GM23248 (cell line): ENCODE measurements at regions not wholly inside any gene's neighbourhood (a gene's known extent, or its start where the extent isn't known, plus 50 kb on each side); places are given as distances from the start of the nearest gene placed in this dataset.

Source experiments
- DNase-seq: peaks from one replicate; pipeline ENCODE4 v3.0.0-alpha.2; 2015
- H2AFZ ChIP-seq: fragments of 200-600 bp; sonication (generic); 2 replicates; pipeline ENCODE4 v1.6.1; 2016; ENCODE audit warnings: antibody characterized with exemption
- H3F3A ChIP-seq: fragments of 200-600 bp; sonication (generic); 2 replicates; pipeline ENCODE4 v1.6.1; 2016; ENCODE audit warnings: mild to moderate bottlenecking, antibody characterized with exemption, mixed run types; ENCODE audit not compliant: insufficient read depth
- H3K27ac ChIP-seq: fragments of 200-600 bp; sonication (generic); 2 replicates; pipeline ENCODE4 v1.5.1; 2016; ENCODE audit warnings: mild to moderate bottlenecking
- H3K27me3 ChIP-seq: fragments of 200-600 bp; sonication (generic); replicated peaks from 2 replicates; pipeline ENCODE4 v1.6.1; 2016; ENCODE audit warnings: mild to moderate bottlenecking; ENCODE audit not compliant: insufficient read depth
- H3K36me3 ChIP-seq: fragments of 200-600 bp; sonication (generic); 2 replicates; pipeline ENCODE4 v1.6.1; 2016; ENCODE audit warnings: low read depth, mild to moderate bottlenecking
- H3K4me1 ChIP-seq: fragments of 200-600 bp; sonication (generic); 2 replicates; pipeline ENCODE4 v1.6.1; 2016; ENCODE audit warnings: mild to moderate bottlenecking; ENCODE audit not compliant: insufficient read depth
- H3K4me2 ChIP-seq: fragments of 200-600 bp; sonication (generic); one replicate; pipeline ENCODE4 v1.6.1; 2016; ENCODE audit warnings: mild to moderate bottlenecking; ENCODE audit not compliant: unreplicated experiment
- H3K4me3 ChIP-seq: fragments of 200-600 bp; sonication (generic); 2 replicates; pipeline ENCODE4 v1.5.1; 2016; ENCODE audit warnings: mild to moderate bottlenecking
- H3K79me2 ChIP-seq: fragments of 200-600 bp; sonication (generic); 2 replicates; pipeline ENCODE4 v1.6.1; 2016; ENCODE audit warnings: mild to moderate bottlenecking; ENCODE audit not compliant: insufficient read depth
- H3K9ac ChIP-seq: fragments of 200-600 bp; sonication (generic); 2 replicates; pipeline ENCODE4 v1.6.1; 2016; ENCODE audit warnings: mild to moderate bottlenecking
- H3K9me2 ChIP-seq: fragments of 200-600 bp; sonication (generic); 2 replicates; pipeline ENCODE4 v1.6.1; 2016; ENCODE audit warnings: mixed run types, mild to moderate bottlenecking, moderate library complexity; ENCODE audit not compliant: insufficient read depth
- H3K9me3 ChIP-seq: fragments of 200-600 bp; sonication (generic); one replicate; pipeline ENCODE4 v1.6.1; 2017; ENCODE audit warnings: low read depth
- H4K20me1 ChIP-seq: fragments of 200-600 bp; sonication (generic); 2 replicates; pipeline ENCODE4 v1.6.0; 2016; ENCODE audit not compliant: insufficient read depth
- EZH2 ChIP-seq: fragments of 200-600 bp; sonication (generic); IDR thresholded peaks from 2 replicates; pipeline ENCODE4 v1.6.1; 2018; ENCODE audit warnings: antibody characterized with exemption, mild to moderate bottlenecking; ENCODE audit not compliant: insufficient read depth, poor library complexity, severe bottlenecking
- EZH2phosphoT487 ChIP-seq: fragments of 200-600 bp; sonication (generic); IDR thresholded peaks from 2 replicates; pipeline ENCODE4 v1.6.1; 2018; ENCODE audit warnings: antibody characterized with exemption, moderate library complexity, mild to moderate bottlenecking, low read depth; ENCODE audit not compliant: insufficient read depth
- WGBS, 2 experiments: methylation state at CpG; one replicate each; pipeline ENCODE4 v1.1.6; 2015 to 2017; ENCODE audit warnings: low lambda C conversion rate in 2 of 2, low coverage in 1 of 2; ENCODE audit errors: missing lambda C conversion rate in 2 of 2; 5-methylcytosine and 5-hydroxymethylcytosine counted together
- in situ Hi-C: fragments of 300-500 bp; cut with MboI; formaldehyde crosslinking; loops from 2 replicates; pipeline ENCODE4 v1.15.0; 2020

DNA sequence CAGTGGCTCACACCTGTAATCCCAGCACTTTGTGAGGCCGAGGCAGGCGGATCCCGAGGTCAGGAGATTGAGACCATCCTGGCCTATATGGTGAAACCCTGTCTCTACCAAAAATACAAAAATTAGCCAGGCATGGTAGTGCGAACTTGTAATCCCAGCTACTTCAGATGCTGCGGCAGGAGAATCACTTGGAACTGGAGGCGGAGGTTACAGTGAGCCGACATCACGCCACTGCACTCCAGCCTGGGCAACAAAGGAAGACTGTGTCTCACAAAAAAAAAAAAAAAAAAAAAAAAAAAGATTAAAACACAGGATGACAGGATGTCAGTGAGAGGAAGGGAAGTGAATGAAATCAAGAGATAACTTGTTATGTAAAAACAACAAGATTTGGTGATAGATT, 1158.5 kb downstream of the PCDH9 start:
- no peak overlapping the region for H3K4me3 ChIP-seq
- H3K9ac ChIP-seq: no peak overlapping the region
- H3K79me2 ChIP-seq: no peaks in the 10 kb centered on the region

DNA sequence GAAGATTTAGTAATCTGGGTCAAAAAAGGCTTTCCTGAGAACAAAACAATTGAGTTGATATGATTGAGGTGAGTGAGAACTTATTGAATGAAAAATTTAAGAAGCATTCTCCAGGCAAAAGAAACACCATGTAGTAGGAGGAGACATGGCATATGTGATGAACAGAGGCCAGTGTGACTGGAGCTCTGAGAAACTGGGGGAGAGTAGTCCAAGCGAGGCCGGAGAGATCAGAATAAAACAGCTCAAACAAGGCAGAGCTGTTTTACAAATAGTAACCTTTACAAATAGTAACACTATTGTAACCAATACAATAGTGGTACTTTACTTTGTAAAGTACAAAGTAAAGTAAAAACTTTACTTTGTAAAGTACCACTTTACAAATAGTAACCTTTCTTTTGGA, 1159.1 kb downstream of the PCDH9 start:
- no peak overlapping the region for H3K9ac ChIP-seq
- no peaks in the 10 kb centered on the region for H3K27me3 ChIP-seq
- H3K27ac ChIP-seq: no peak overlapping the region
- no peaks in the 10 kb centered on the region for H4K20me1 ChIP-seq
- H3K36me3 ChIP-seq: no peaks in the 10 kb centered on the region
- no peaks in the 10 kb centered on the region for H3F3A ChIP-seq
- H3K4me1 ChIP-seq: no peaks in the 10 kb centered on the region
- no peak overlapping the region for H2AFZ ChIP-seq
- no peaks in the 10 kb centered on the region for H3K9me2 ChIP-seq
- TF ChIP-seq EZH2phosphoT487 (no peak), EZH2 (no peak)
- no peak overlapping the region for H3K4me2 ChIP-seq
- WGBS, 2 experiments: 29 to 33% methylated on average over 2 of the region's 2 CpGs
- in situ Hi-C loops: no loop called here
- no peak for DNase-seq
- H3K4me3 ChIP-seq: no peak overlapping the region
- H3K79me2 ChIP-seq: no peaks in the 10 kb centered on the region
- H3K9me3 ChIP-seq: no peaks in the 10 kb centered on the region

More for the DNA sequence above, 1158.5 kb downstream of the PCDH9 start:
- Histone ChIP-seq H2AFZ (no peak overlapping the region), H3K9me3 (no peaks in the 10 kb centered on the region), H4K20me1 (no peaks in the 10 kb centered on the region), H3F3A (no peaks in the 10 kb centered on the region), H3K27me3 (no peaks in the 10 kb centered on the region), H3K27ac (no peak overlapping the region), H3K36me3 (no peaks in the 10 kb centered on the region), H3K4me2 (no peak overlapping the region), H3K9me2 (no peaks in the 10 kb centered on the region), H3K4me1 (no peaks in the 10 kb centered on the region)
- WGBS, 2 experiments: 31 to 37% methylated on average over 8 of the region's 8 CpGs
- in situ Hi-C loops: no loop called here
- DNase-seq: no peak
- no peak for TF ChIP-seq EZH2phosphoT487
- TF ChIP-seq EZH2: no peak

DNA sequence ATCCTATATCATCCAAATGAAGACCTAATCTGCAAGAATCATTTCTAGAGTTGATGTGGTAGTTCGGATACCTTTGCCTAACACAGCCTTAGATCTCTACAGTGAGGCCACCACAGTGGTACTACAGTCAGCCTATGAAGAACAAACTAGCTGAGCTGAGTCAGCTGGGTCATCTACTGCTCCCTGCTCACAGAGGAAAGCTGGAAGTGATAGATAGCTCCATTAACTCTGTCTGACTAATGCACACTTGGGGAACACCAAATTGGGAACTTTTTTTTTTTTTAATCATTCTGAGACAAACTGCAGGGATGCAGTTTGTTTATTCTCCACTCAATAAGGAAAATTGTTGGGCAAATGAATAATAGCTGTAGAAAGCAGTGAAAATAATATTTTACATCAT, 1160.6 kb downstream of the PCDH9 start:
- Histone ChIP-seq H3K27me3 (no peaks in the 10 kb centered on the region), H3K9me3 (no peaks in the 10 kb centered on the region), H3K4me1 (no peaks in the 10 kb centered on the region), H3F3A (no peaks in the 10 kb centered on the region), H3K4me3 (no peak overlapping the region), H3K9ac (no peak overlapping the region), H2AFZ (no peak overlapping the region), H3K9me2 (no peaks in the 10 kb centered on the region), H3K27ac (no peak overlapping the region), H4K20me1 (no peaks in the 10 kb centered on the region), H3K36me3 (no peaks in the 10 kb centered on the region), H3K4me2 (no peak overlapping the region), H3K79me2 (no peaks in the 10 kb centered on the region)
- TF ChIP-seq EZH2 (no peak), EZH2phosphoT487 (no peak)
- DNase-seq: no peak
- in situ Hi-C loops: no loop called here
- 10 to 11% methylated on average over 1 of the region's 1 CpG for WGBS, 2 experiments

DNA sequence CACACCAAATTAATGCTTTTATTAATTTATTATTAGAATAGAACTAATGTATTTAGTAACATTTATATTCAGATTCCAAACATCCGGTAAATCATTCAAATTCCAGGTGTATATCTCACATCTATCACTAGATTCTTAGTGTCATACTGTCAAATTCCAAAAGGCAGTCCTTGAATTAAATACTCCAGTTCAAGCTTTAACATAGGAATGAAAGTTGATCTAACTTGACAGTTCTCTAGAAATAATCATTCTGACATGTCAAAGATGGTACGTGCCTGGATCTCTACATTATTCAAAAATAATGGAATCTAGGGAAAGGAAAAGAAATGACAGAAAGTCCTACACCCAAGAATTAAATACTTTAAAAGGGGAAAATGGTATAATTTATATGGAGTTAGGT, 1161.5 kb downstream of the PCDH9 start:
- H3K79me2 ChIP-seq: no peaks in the 10 kb centered on the region
- 18 to 19% methylated on average over 2 of the region's 2 CpGs for WGBS, 2 experiments
- no peaks in the 10 kb centered on the region for H3K4me1 ChIP-seq
- H3K9me2 ChIP-seq: no peaks in the 10 kb centered on the region
- TF ChIP-seq EZH2phosphoT487: no peak
- TF ChIP-seq EZH2: no peak
- H4K20me1 ChIP-seq: no peaks in the 10 kb centered on the region
- no peak overlapping the region for H2AFZ ChIP-seq
- in situ Hi-C loops: no loop called here
- no peaks in the 10 kb centered on the region for H3K36me3 ChIP-seq
- no peaks in the 10 kb centered on the region for H3K27me3 ChIP-seq
- no peak overlapping the region for H3K9ac ChIP-seq
- no peaks in the 10 kb centered on the region for H3K9me3 ChIP-seq
- H3K4me3 ChIP-seq: no peak overlapping the region
- no peak overlapping the region for H3K27ac ChIP-seq
- no peak for DNase-seq
- H3K4me2 ChIP-seq: no peak overlapping the region
- no peaks in the 10 kb centered on the region for H3F3A ChIP-seq

DNA sequence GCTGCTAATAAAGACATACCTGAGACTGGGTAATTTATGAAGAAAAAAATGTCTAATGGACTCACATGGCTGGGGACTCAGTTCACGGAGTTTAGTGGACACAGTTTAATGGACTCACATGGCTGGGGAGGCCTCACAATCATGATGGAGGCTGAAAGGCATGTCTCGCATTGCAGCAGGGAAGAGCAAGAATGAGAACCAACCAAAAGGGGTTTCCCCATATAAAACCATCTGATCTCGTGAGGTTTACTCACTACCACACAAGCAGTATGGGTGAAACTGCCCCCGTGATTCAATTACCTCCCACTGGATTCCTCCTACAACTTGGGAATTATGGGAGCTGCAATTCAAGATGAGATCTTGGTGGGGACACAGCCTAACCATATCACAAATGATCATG, 1181.2 kb downstream of the PCDH9 start:
- no peaks in the 10 kb centered on the region for H3K9me2 ChIP-seq
- H3K9me3 ChIP-seq: no peaks in the 10 kb centered on the region
- 16 to 27% methylated on average over 4 of the region's 4 CpGs for WGBS, 2 experiments
- DNase-seq: no peak
- H3K4me3 ChIP-seq: no peak overlapping the region
- no peaks in the 10 kb centered on the region for H3K4me1 ChIP-seq
- no peaks in the 10 kb centered on the region for H3K79me2 ChIP-seq
- TF ChIP-seq EZH2phosphoT487 (no peak), EZH2 (no peak)
- no peak overlapping the region for H3K9ac ChIP-seq
- no peaks in the 10 kb centered on the region for H3K36me3 ChIP-seq
- no peak overlapping the region for H2AFZ ChIP-seq
- H3K27ac ChIP-seq: no peak overlapping the region
- H3F3A ChIP-seq: no peaks in the 10 kb centered on the region
- no peaks in the 10 kb centered on the region for H3K27me3 ChIP-seq
- H3K4me2 ChIP-seq: no peak overlapping the region
- no peaks in the 10 kb centered on the region for H4K20me1 ChIP-seq
- in situ Hi-C loops: no loop called here
